GM23338 (cell line): ENCODE measurements at regions not wholly inside any gene's neighbourhood (a gene's known extent, or its start where the extent isn't known, plus 50 kb on each side); places are given as distances from the start of the nearest gene placed in this dataset.

Source experiments
- ATAC-seq: fragments of 200-7000 bp; cut with Tn5 transposase; 3 replicates; pipeline ENCODE4 v1.9.1; 2020
- DNase-seq: peaks from one replicate; pipeline ENCODE4 v3.0.0-alpha.2; 2015; ENCODE audit warnings: low spot score
- H2AFZ ChIP-seq: fragments of 200-600 bp; sonication (generic); 2 replicates; pipeline ENCODE4 v1.8.0; 2016; ENCODE audit warnings: antibody characterized with exemption, mild to moderate bottlenecking, moderate library complexity
- H3F3A ChIP-seq: fragments of 200-600 bp; sonication (generic); replicated peaks from 2 replicates; pipeline ENCODE4 v1.8.0; 2017; ENCODE audit warnings: antibody characterized with exemption, mixed run types, low read depth
- H3K27ac ChIP-seq: fragments of 200-600 bp; sonication (generic); 2 replicates; pipeline ENCODE4 v1.6.1; 2016; ENCODE audit warnings: low read depth
- H3K27me3 ChIP-seq: fragments of 200-600 bp; sonication (generic); 2 replicates; pipeline ENCODE4 v1.8.0; 2016; ENCODE audit warnings: mild to moderate bottlenecking, mixed run types, moderate library complexity; ENCODE audit not compliant: insufficient read depth
- H3K36me3 ChIP-seq: fragments of 200-600 bp; sonication (generic); 2 replicates; pipeline ENCODE4 v1.8.0; 2016; ENCODE audit warnings: mild to moderate bottlenecking; ENCODE audit not compliant: insufficient read depth
- H3K4me1 ChIP-seq: fragments of 200-600 bp; sonication (generic); 2 replicates; pipeline ENCODE4 v1.8.0; 2016; ENCODE audit warnings: mild to moderate bottlenecking, moderate library complexity; ENCODE audit not compliant: insufficient read depth
- H3K4me2 ChIP-seq: fragments of 200-600 bp; sonication (generic); 2 replicates; pipeline ENCODE4 v1.7.1; 2017; ENCODE audit warnings: mixed run types
- H3K4me3 ChIP-seq: fragments of 200-600 bp; sonication (generic); 2 replicates; pipeline ENCODE4 v1.6.1; 2016; ENCODE audit warnings: mixed run types
- H3K79me2 ChIP-seq: fragments of 200-600 bp; sonication (generic); replicated peaks from 2 replicates; pipeline ENCODE4 v1.8.0; 2017; ENCODE audit warnings: mild to moderate bottlenecking; ENCODE audit not compliant: insufficient read depth
- H3K9me2 ChIP-seq: fragments of 200-600 bp; sonication (generic); 2 replicates; pipeline ENCODE4 v1.8.0; 2017; ENCODE audit not compliant: insufficient read depth
- H4K20me1 ChIP-seq: fragments of 200-600 bp; sonication (generic); replicated peaks from 2 replicates; pipeline ENCODE4 v1.8.0; 2017; ENCODE audit warnings: mild to moderate bottlenecking; ENCODE audit not compliant: insufficient read depth
- H3K27ac Mint-ChIP-seq: 2 replicates; pipeline ENCODE4 v1.8.0; 2020; ENCODE audit warnings: inconsistent platforms, mild to moderate bottlenecking, moderate library complexity, mixed read lengths
- H3K27me3 Mint-ChIP-seq: 3 replicates; pipeline ENCODE4 v1.8.0; 2022; ENCODE audit warnings: low read depth, mild to moderate bottlenecking, moderate library complexity, mixed read lengths, inconsistent platforms; ENCODE audit not compliant: insufficient read depth, poor library complexity
- H3K36me3 Mint-ChIP-seq: 3 replicates; pipeline ENCODE4 v1.8.0; 2021; ENCODE audit warnings: low read depth, mild to moderate bottlenecking, inconsistent platforms, moderate library complexity, mixed read lengths
- H3K4me1 Mint-ChIP-seq: 3 replicates; pipeline ENCODE4 v1.8.0; 2020; ENCODE audit warnings: mild to moderate bottlenecking, inconsistent platforms, mixed read lengths
- H3K4me3 Mint-ChIP-seq: 3 replicates; pipeline ENCODE4 v1.8.0; 2021; ENCODE audit warnings: moderate library complexity, mild to moderate bottlenecking, inconsistent platforms, mixed read lengths
- H3K9me3 Mint-ChIP-seq: 3 replicates; pipeline ENCODE4 v1.8.0; 2020; ENCODE audit warnings: moderate library complexity, mild to moderate bottlenecking, inconsistent platforms, mixed read lengths
- CREB1 ChIP-seq: fragments of 250-450 bp; sonication (Bioruptor Pico); IDR thresholded peaks from 2 replicates; pipeline ENCODE4 v1.5.0; 2020; ENCODE audit warnings: low read depth, mild to moderate bottlenecking, moderate library complexity
- ETS1 ChIP-seq: IDR thresholded peaks from 2 replicates; pipeline ENCODE4 v1.6.1; 2016; ENCODE audit warnings: antibody characterized with exemption
- EZH2 ChIP-seq: fragments of 200-600 bp; sonication (generic); IDR thresholded peaks from one replicate; pipeline ENCODE4 v1.8.0; 2017; ENCODE audit warnings: antibody characterized with exemption, mild to moderate bottlenecking, low read depth; ENCODE audit not compliant: unreplicated experiment
- EZH2phosphoT487 ChIP-seq: fragments of 200-600 bp; sonication (generic); IDR thresholded peaks from one replicate; pipeline ENCODE4 v1.8.1; 2018; ENCODE audit warnings: antibody characterized with exemption; ENCODE audit not compliant: unreplicated experiment
- JUNB ChIP-seq: IDR thresholded peaks from one replicate; pipeline ENCODE4 v1.6.1; 2016; ENCODE audit warnings: antibody characterized with exemption; ENCODE audit not compliant: unreplicated experiment
- NANOG ChIP-seq: IDR thresholded peaks from 2 replicates; pipeline ENCODE4 v1.6.1; 2016; ENCODE audit warnings: antibody characterized with exemption, borderline replicate concordance
- REST ChIP-seq: IDR thresholded peaks from one replicate; pipeline ENCODE4 v1.6.1; 2018; ENCODE audit warnings: antibody characterized with exemption; ENCODE audit not compliant: unreplicated experiment
- STAT1 ChIP-seq: IDR thresholded peaks from one replicate; pipeline ENCODE4 v1.6.1; 2016; ENCODE audit warnings: antibody characterized with exemption; ENCODE audit not compliant: unreplicated experiment
- ZNF114 ChIP-seq: fragments of 250-450 bp; sonication (Bioruptor Pico); IDR thresholded peaks from 2 replicates; pipeline ENCODE4 v1.5.0; 2020; ENCODE audit warnings: mild to moderate bottlenecking, moderate library complexity
- ZNF331 ChIP-seq: fragments of 250-450 bp; sonication (Bioruptor Pico); IDR thresholded peaks from 2 replicates; pipeline ENCODE4 v1.5.0; 2020; ENCODE audit warnings: low read depth, mild to moderate bottlenecking, moderate library complexity
- ZNF462 ChIP-seq: fragments of 250-450 bp; sonication (Bioruptor Pico); IDR thresholded peaks from 2 replicates; pipeline ENCODE4 v1.5.0; 2020; ENCODE audit warnings: mild to moderate bottlenecking, moderate library complexity

GRCh38 chr18:67358947-67359346, 157.6 kb downstream of the DSEL start (continued):
- TF ChIP-seq ETS1 = no peak
- no peak for TF ChIP-seq NANOG
- TF ChIP-seq ZNF114 (CRISPR knock-in tag) = no peak
- TF ChIP-seq ZNF331 (CRISPR knock-in tag) = no peak
- TF ChIP-seq JUNB = no peak

- Histone ChIP-seq H3K4me1 (no peaks in the 10 kb centered on the region), H3K9me2 (no peaks in the 10 kb centered on the region), H4K20me1 (no peaks in the 10 kb centered on the region), H3F3A (no peaks in the 10 kb centered on the region), H3K36me3 (no peaks in the 10 kb centered on the region), H3K79me2 (no peaks in the 10 kb centered on the region), H3K4me3 (no peak overlapping the region), H3K27ac (no peak overlapping the region), H3K4me2 (no peak overlapping the region), H2AFZ (no peak overlapping the region), H3K27me3 (no peaks in the 10 kb centered on the region)
- DNase-seq (no peak), ATAC-seq (no peak)
- TF ChIP-seq EZH2phosphoT487 (no peak), REST (no peak), EZH2 (no peak), STAT1 (no peak), ZNF462 (CRISPR knock-in tag) (no peak), CREB1 (CRISPR knock-in tag) (no peak), ZNF114 (CRISPR knock-in tag) (no peak)
- no peaks in the 10 kb centered on the region for H3K36me3 Mint-ChIP-seq
- no peak overlapping the region for H3K4me3 Mint-ChIP-seq
- no peak overlapping the region for H3K27ac Mint-ChIP-seq
- H3K9me3 Mint-ChIP-seq = peaks cover 3% of the 10 kb centered on the region; the same call in 1 of the 3 replicates
- H3K4me1 Mint-ChIP-seq = no peaks in the 10 kb centered on the region
- no peaks in the 10 kb centered on the region for H3K27me3 Mint-ChIP-seq
Measured at GRCh38 chr18:67354692-67355091, 161.8 kb downstream of the DSEL start.
